ENCODE measurements at regions not wholly inside any gene's neighbourhood (a gene's known extent, or its start where the extent isn't known, plus 50 kb on each side); places are given as distances from the start of the nearest gene placed in this dataset.

DNA sequence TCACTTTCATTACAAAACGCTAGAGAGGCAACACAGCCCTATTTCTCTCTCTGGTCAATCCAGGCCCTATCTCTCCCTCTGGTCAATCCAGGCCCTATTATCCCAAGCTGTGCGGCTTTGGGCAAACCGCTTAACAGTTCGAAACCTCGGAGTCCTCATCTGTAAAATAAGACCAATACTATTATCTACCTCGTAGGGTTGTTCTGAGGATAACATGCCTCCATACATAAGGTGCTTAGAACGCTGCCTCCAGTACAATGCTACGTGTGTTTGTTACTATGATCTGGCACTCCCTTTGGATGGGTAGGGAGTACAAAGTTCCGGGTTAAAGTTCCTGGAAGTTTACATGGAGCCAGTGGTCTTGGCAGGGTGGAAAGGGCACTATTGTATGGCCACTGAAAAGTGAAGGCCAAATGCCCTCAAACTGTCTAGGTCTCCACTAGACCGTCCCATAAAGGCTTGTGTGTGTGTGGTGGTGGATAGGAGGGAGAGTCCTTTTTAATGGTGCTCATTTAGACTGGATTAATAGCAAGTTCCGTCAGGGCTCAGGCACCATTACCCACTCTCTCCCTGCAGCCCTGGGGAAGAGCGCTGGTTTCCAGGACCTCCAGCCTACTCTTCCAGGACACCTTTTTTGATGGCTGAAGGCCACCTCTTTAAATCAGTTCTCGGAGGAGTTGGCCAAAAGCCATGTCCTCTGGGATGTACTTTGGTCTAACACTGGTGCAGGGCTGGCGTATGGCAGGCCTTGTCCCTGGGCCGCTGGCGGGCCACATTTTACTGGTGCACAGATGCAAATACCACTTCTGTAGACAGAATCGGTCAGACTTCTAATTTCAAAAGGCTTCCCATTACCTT, 75.6 kb upstream of the BCOR start:
- H3K4me3 ChIP-seq (ENCODE audit: insufficient read depth, low read depth, low read length), result no peak overlapping the region
- no peaks in the 10 kb centered on the region for H3K36me3 ChIP-seq (ENCODE audit: control insufficient read depth, insufficient read depth, low read length)
- no peaks in the 10 kb centered on the region for H3K9me3 ChIP-seq (ENCODE audit: control insufficient read depth, low read length)
- H3K27ac ChIP-seq (ENCODE audit: insufficient read depth, low read depth, low read length, poor library complexity, severe bottlenecking), result no peak overlapping the region
- H3K27me3 ChIP-seq (ENCODE audit: control insufficient read depth, insufficient read depth, low read length, poor library complexity, severe bottlenecking), result peaks cover 44% of the 10 kb centered on the region
- WGBS, 2 experiments, result 61 to 62% methylated on average over 17 of the region's 17 CpGs
- peaks cover 7% of the 10 kb centered on the region for H3K4me1 ChIP-seq (ENCODE audit: control insufficient read depth, insufficient read depth, low read length)

DNA sequence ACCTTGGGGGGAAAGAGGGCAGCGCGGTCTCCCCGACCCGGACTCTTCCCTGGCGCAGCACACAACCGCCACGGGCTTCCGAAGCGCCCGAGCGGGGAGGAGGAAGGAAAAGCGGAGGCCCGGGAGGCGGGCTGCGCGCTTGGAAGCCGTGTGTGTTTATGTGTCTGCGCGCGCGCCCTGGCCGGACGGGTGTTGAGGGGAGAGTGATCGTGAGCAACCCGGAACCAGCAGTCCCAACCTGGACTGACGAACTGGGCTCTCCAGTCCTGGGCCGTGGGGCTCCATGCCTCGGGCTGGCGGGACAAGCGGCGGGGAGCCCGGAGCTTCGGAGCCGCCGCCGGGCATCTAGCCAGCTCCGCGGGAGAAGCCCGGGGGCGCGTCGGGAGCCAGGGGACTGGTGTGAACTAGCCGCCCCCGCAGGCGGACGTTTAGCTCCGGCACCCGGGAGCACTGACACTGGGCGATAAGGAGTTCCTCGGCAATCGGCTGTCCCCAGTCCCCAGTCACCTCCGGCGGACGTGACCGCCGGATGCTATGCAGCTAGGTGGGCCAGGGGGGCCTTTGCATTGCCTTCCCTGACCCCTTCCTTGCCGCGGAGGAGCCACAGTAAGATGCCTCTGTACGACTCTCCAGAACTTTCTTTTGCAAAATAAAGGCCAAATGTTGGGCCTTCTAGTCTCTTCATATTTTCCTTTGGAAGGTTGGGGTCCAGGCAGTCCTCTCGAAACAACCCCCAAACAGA, 74.8 kb upstream of the BCOR start:
- H3K9me3 ChIP-seq (ENCODE audit: control insufficient read depth, low read length), result no peaks in the 10 kb centered on the region
- H3K4me1 ChIP-seq (ENCODE audit: control insufficient read depth, insufficient read depth, low read length), result peaks cover 7% of the 10 kb centered on the region
- 3 to 4% methylated on average over 60 of the region's 60 CpGs for WGBS, 2 experiments
- H3K27ac ChIP-seq (ENCODE audit: insufficient read depth, low read depth, low read length, poor library complexity, severe bottlenecking), result no peak overlapping the region
- H3K4me3 ChIP-seq (ENCODE audit: insufficient read depth, low read depth, low read length), result peak overlapping the region; percentile 33
- peaks cover 52% of the 10 kb centered on the region for H3K27me3 ChIP-seq (ENCODE audit: control insufficient read depth, insufficient read depth, low read length, poor library complexity, severe bottlenecking)
- no peaks in the 10 kb centered on the region for H3K36me3 ChIP-seq (ENCODE audit: control insufficient read depth, insufficient read depth, low read length)

DNA sequence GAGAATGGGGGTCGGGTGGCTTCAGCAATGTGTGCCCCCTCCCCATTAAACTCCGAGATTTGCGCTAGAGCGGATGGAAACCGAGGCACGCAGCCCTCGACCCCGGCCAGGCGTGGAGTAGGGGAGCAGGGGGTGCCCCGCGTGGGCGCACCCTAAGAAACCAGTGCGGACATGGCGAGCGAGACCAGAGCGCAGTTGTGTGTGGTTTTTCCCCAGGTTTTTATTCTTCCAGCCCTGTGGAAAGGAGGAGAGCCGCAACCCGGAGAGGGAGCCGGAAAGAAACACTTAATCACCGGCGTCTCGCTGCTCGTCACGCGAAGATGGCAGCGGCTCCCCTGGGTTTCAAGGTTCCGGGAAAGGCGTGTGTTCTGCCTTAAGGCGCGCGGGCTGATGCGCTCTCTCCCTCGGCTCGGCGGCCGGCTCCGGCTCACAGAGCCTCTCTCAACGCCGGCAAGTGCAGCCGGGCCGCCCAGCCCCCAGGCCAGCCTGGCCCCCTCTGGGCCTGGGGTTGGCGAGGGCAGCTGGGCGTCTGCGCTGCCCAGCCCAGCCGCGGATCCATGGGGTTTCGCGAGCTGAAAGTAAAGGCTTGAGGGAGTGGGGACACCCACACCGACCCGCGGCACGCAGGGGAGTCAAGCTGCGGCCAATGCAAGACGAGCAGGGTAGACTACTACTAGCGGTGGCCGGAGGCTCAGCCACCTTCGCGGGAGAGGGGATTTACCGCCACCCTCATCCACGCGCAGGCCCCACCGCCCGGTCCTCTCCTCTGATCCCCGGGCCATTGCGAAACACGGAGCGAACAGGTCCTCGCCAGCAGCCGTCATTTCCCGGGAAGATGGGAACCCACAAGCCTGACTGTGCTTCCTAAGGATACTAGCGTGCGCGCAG, 74.0 kb upstream of the BCOR start:
- Histone ChIP-seq H3K36me3 (ENCODE audit: control insufficient read depth, insufficient read depth, low read length) (no peaks in the 10 kb centered on the region), H3K4me3 (ENCODE audit: insufficient read depth, low read depth, low read length) (peak overlapping the region; percentile 33), H3K27me3 (ENCODE audit: control insufficient read depth, insufficient read depth, low read length, poor library complexity, severe bottlenecking) (peaks cover 60% of the 10 kb centered on the region), H3K9me3 (ENCODE audit: control insufficient read depth, low read length) (no peaks in the 10 kb centered on the region), H3K4me1 (ENCODE audit: control insufficient read depth, insufficient read depth, low read length) (peaks cover 14% of the 10 kb centered on the region), H3K27ac (ENCODE audit: insufficient read depth, low read depth, low read length, poor library complexity, severe bottlenecking) (no peak overlapping the region)
- WGBS, 2 experiments, result 1% methylated on average over 72 to 73 of the region's 73 CpGs

DNA sequence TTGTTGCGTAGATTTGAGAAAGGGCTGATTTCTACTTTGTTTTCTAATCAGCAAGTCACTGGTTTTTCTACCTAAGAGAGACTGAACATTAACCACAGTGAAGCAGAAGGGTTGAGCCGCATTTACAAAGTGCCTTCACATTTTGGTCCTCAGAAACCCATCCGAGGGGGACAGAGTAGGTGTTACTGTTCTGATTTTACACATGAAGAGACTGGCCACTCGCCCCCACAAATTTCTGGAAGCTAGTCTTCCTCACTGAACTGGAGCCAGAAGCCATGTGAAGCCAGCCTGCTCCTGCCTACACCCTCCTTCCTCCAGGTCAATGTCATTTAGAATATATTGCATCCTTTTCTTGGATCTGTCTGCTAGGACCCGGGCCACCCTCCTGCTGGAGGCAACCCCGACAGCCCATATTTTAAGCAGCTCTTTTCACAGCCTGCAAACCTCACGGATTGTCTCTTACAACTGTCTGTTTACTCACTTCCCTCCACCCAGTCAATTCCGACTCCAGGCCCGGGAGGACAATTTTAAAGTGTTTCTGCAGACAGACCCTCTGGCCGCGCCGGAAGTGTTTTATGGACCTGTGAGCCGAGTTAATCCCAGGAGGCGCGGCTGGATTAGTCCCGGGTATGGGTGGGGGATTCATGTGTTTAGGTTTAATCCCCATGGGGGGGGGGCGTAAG, 73.2 kb upstream of the BCOR start:
- Histone ChIP-seq H3K4me3 (ENCODE audit: insufficient read depth, low read depth, low read length) (peak overlapping the region; percentile 33), H3K4me1 (ENCODE audit: control insufficient read depth, insufficient read depth, low read length) (peaks cover 16% of the 10 kb centered on the region), H3K27me3 (ENCODE audit: control insufficient read depth, insufficient read depth, low read length, poor library complexity, severe bottlenecking) (peaks cover 68% of the 10 kb centered on the region), H3K9me3 (ENCODE audit: control insufficient read depth, low read length) (no peaks in the 10 kb centered on the region), H3K36me3 (ENCODE audit: control insufficient read depth, insufficient read depth, low read length) (no peaks in the 10 kb centered on the region), H3K27ac (ENCODE audit: insufficient read depth, low read depth, low read length, poor library complexity, severe bottlenecking) (no peak overlapping the region)
- WGBS, 2 experiments, result 10 to 13% methylated on average over 12 to 16 of the region's 17 CpGs

DNA sequence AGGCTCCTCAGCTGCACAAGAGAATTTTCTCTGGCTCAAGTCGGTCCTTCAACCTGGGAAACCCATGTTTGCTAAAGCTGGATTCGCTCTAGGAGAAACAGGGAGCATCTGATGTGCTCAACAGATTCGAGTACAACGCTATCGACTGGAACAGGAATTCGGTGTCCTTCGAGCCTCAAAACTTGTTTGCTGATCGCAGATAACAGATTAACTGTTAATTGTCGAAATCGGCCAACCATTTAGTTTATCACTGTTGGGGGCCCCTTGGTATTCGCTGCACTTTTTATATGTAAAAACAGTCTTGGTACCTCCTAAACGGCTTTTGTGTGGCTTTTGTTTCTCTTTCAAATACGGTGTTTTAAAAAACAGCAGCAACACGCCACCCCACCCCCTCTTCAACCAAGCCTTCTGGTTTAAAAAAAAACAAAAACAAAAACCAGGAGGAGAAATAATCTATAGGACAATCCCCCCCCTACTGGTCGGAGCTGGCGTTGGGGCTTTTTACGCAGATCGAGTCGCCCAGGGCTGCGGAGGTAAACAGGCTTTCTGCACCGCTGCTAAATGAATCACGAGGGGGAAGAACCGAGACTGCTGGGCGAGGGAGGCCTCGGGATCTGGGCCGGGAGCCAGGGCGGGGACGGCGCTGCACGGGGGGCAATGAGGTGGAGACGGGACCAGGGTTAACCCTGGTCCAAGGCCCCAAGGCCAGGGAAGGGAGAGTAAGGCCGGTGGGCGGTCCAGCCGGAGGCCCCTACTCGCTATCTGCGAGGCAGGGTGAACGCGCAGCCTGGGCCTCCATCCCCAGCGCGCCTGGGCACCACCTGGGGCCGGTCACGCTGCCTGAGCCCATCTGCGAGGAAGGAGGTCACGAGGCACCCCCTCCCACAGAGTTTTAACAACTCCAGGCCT, 71.7 kb upstream of the BCOR start:
- WGBS, 2 experiments, result 1% methylated on average over 44 of the region's 44 CpGs
- Histone ChIP-seq H3K9me3 (ENCODE audit: control insufficient read depth, low read length) (no peaks in the 10 kb centered on the region), H3K4me1 (ENCODE audit: control insufficient read depth, insufficient read depth, low read length) (peaks cover 16% of the 10 kb centered on the region), H3K27ac (ENCODE audit: insufficient read depth, low read depth, low read length, poor library complexity, severe bottlenecking) (no peak overlapping the region), H3K36me3 (ENCODE audit: control insufficient read depth, insufficient read depth, low read length) (no peaks in the 10 kb centered on the region), H3K27me3 (ENCODE audit: control insufficient read depth, insufficient read depth, low read length, poor library complexity, severe bottlenecking) (peaks cover 69% of the 10 kb centered on the region), H3K4me3 (ENCODE audit: insufficient read depth, low read depth, low read length) (peak overlapping the region; percentile 3)

DNA sequence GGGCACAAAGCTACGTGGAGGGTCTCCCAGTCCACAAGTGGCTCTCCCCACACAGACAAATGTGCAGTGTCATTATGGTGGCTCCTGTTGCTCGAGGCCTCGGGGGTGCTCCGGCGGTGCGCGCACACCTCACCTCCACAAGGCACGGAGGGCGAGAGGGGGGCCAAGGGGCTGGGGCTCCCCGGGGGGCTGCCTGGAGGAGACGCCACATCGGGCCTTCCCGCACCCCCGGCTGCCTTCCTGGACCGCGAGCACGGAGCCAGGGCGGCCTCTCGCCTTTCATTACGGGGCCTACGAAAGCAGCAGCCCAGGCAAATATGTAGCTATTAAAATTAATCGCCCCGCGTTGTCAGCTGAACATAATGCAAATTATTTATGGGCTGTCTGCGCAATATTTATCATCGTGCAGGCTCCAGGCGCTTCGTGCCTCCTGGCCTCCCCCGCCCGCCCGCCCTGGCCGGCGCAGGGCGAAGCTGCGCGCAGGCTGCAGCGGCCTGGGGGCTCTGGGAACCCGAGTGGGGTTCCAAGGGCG, 70.8 kb upstream of the BCOR start:
- 1 to 2% methylated on average over 39 of the region's 39 CpGs for WGBS, 2 experiments
- peak overlapping the region; percentile 25 for H3K4me3 ChIP-seq (ENCODE audit: insufficient read depth, low read depth, low read length)
- H3K27ac ChIP-seq (ENCODE audit: insufficient read depth, low read depth, low read length, poor library complexity, severe bottlenecking), result no peak overlapping the region

DNA sequence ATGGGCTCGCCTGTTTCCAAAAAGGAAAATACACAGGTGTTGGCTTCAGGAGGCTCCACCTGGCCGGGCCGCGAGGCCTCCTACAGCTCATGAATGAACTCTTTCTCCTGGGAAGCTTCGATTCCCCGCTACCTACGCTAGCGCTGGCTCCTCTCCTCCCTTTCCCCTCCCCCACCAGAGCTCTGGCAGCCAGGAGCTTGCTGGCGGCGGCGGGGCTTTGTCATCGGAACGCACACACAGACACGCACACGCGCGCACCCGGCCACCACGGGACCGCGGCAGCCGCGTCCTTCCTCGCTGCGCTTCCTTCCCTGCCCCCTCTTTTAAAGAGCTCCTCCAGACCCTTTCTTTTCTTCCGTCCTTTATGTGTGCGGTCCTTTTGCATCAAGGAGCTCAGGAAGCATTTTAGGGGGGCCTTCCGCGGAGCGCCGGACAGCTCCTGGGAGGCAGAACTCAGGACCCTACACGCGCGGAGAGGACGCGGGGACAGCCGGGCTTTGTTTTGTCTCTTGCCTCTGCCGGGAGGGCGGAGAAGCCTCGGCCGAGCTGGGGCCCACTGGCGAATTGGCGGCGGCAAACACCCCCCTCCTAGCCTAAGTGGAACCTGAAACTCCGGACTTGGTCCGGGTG, 70.2 kb upstream of the BCOR start:
- Histone ChIP-seq H3K27ac (ENCODE audit: insufficient read depth, low read depth, low read length, poor library complexity, severe bottlenecking) (no peak overlapping the region), H3K27me3 (ENCODE audit: control insufficient read depth, insufficient read depth, low read length, poor library complexity, severe bottlenecking) (peaks cover 65% of the 10 kb centered on the region), H3K4me3 (ENCODE audit: insufficient read depth, low read depth, low read length) (peak overlapping the region; percentile 25), H3K4me1 (ENCODE audit: control insufficient read depth, insufficient read depth, low read length) (peaks cover 16% of the 10 kb centered on the region), H3K9me3 (ENCODE audit: control insufficient read depth, low read length) (no peaks in the 10 kb centered on the region), H3K36me3 (ENCODE audit: control insufficient read depth, insufficient read depth, low read length) (no peaks in the 10 kb centered on the region)
- 0 to 1% methylated on average over 46 of the region's 46 CpGs for WGBS, 2 experiments

More for the DNA sequence above, 70.8 kb upstream of the BCOR start:
- H3K4me1 ChIP-seq (ENCODE audit: control insufficient read depth, insufficient read depth, low read length), result peaks cover 16% of the 10 kb centered on the region
- no peaks in the 10 kb centered on the region for H3K36me3 ChIP-seq (ENCODE audit: control insufficient read depth, insufficient read depth, low read length)
- H3K9me3 ChIP-seq (ENCODE audit: control insufficient read depth, low read length), result no peaks in the 10 kb centered on the region
- H3K27me3 ChIP-seq (ENCODE audit: control insufficient read depth, insufficient read depth, low read length, poor library complexity, severe bottlenecking), result peaks cover 69% of the 10 kb centered on the region

DNA sequence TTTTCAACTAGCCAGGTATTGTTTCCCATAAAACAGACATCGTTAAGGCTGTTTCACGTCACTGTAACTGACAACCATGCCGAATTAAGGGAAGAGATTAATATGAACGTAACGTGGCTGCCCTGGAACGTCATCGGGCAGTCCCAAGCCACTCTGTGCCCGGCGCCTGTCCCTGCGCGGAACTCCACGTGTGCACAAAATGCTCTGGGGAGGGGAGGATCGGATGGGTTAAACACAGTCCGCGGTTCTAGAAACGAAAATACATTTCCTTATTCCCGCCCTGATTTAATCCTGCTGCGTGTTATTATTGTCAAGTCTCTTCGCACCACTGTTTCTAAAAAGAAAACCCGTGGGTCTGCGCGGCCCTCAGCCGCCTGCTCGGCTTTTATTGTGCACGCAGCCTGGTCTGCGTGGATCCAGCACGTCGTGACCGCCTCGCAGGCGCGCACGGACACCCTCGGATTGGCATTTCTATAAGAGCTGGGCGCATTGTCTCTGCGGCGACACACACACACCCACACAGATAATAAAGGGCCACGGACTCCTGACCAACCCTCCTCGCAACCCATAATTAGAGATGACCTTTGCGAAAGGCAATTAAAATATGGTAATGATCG, 69.6 kb upstream of the BCOR start:
- H3K4me1 ChIP-seq (ENCODE audit: control insufficient read depth, insufficient read depth, low read length), result peaks cover 16% of the 10 kb centered on the region
- WGBS, 2 experiments, result 4% methylated on average over 39 to 41 of the region's 41 CpGs
- H3K36me3 ChIP-seq (ENCODE audit: control insufficient read depth, insufficient read depth, low read length), result no peaks in the 10 kb centered on the region
- H3K27ac ChIP-seq (ENCODE audit: insufficient read depth, low read depth, low read length, poor library complexity, severe bottlenecking), result no peak overlapping the region
- peaks cover 59% of the 10 kb centered on the region for H3K27me3 ChIP-seq (ENCODE audit: control insufficient read depth, insufficient read depth, low read length, poor library complexity, severe bottlenecking)
- peak overlapping the region; percentile 25 for H3K4me3 ChIP-seq (ENCODE audit: insufficient read depth, low read depth, low read length)
- H3K9me3 ChIP-seq (ENCODE audit: control insufficient read depth, low read length), result no peaks in the 10 kb centered on the region
